A204.1 (cell line): ENCODE measurements at regions not wholly inside any gene's neighbourhood (a gene's known extent, or its start where the extent isn't known, plus 50 kb on each side); places are given as distances from the start of the nearest gene placed in this dataset.
"Not testable (repeated sequence)": the region's sequence is repeated elsewhere in the genome, so short reads cannot be mapped to it uniquely, and the experiment has no call there.

Experiments used
- FAIRE-seq: peaks from 2 replicates; lab custom pipeline; 2012; peaks lifted over from hg19 to GRCh38; lab: Jason Lieb, UNC

DNA sequence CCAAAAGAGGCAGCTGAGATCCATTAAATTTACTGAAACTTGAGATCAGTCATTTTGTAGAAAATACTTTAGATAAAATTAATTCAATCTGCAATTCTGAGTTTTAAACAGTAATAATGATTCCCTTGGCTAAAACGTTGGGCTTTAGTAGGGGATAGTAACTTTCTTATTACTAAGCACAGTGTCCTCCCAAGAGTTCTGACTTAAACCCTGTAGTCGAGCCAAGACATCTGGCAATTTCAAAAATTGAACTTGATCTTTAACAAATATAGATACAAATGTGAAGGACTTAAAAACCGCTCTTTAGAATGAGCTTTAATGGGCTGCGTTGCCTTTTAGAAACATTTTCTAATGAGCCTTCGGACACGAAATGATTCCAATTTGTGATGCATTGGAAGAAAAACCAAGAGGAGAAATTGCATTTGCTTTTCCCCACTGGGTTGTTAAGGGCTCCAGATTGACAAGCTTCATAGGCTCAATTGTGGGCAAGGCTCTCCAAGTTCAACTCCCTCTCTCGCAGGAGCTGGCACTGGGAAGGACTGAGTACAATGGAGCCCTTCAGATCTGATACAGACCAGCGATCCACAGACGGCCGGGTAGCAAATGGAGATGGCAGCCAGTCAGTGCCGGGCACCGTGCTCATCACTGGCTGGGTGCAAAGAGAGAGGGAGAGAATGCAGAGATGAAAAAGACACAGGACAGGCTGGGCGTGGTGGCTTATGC, 921.3 kb upstream of the AUTS2 start:
- no peak for FAIRE-seq

DNA sequence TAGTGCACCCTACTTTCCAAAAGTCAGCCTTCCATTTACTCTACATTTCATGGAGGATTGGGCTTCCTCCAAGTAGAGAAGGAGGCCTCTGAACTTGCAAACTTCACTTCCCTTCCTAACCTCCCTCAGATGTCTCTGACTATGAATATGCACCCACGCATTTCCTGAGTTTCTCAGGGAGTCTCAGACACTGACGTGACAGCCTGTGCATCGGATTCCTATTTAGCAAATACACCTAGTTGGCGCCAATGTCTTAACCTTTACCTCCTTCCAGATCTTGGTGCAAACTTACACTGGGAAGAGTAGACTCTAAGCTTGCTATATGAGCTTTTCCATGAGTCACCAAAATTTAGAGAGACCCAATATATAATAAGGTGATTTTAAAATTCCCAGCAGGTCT, 920.1 kb upstream of the AUTS2 start:
- no peak for FAIRE-seq

DNA sequence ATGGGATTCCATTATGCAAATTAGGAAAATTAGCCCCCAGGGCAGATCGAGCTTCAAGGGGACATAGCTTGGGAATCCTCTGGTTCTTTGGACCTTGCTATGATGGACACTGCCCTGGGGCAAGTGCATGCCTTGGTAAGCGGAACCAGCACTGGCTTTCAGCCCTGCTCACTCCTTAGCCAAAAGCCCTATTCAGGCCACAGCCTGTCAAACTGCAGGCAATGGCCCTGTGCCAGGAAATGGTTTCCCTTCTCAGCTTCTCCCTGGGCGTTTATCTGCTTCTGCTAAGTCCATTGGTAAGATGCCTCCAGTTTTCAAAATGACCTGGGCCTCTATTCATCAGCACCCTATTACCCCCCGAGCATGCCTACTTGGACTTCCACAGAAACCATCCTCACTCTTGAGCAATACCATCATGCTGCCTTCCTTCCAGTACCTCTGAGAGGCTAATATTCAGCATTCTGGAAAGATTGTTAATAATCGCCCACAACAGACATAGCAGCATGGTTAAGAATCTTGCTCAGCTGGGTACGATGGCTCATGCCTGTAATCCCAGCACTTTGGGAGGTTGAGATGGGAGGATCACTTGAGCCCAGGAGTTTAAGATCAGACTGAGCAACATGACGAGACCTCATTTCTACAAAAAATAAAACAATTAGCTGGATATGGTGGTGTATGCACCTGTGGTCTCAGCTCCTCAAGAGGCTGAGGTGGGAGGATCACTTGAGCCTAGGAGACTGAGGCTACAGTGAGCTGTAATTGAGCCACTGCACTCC, 918.6 kb upstream of the AUTS2 start:
- no peak for FAIRE-seq

DNA sequence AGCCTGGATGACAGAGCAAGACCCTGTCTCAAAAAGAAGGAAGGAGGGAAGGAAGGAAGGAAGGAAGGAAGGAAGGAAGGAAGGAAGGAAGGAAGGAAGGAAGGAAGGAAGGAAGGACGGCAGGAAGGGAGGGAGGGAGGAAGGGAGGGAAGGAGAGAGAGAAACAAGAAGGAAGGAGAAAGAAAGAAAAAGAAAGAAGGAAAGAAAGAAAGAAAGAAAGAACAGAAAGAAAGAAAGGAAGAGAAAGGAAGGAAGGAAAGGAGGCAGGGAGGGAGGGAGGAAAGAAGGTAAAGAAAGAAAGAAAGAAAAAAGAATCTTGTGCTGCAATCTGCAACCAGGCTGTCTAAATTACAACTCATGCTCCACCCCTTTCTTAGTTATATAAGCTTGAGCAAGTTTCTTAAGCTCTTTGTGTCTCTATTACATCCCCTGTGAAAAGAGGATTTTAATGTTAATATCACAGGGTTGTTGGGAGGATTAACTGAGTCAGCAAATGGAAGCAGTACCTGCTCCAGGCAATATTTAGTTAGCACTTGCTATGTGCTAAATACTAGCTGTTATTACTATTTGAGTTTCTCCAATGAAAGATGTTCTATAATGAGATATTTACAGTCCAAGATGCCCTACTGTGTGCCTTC, 917.9 kb upstream of the AUTS2 start:
- no peak for FAIRE-seq

DNA sequence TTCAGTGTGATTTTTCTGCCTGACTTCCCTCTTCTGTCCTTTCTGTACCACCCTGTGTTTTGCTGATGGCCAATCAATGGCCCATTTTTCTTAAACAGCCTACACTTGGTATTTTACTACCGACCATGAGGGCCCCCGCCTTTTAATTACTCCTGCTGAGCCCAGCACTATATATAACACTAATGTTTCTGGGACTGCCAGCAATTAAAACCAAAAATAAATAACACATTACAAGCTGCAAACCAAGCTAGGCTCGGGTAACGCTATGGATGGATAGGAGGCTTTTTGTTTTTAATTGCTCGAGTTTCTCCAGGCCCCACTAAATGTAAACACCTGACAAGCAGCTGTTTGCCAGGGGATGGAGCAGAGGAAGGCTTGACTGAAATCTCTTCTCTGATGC, 915.4 kb upstream of the AUTS2 start:
- FAIRE-seq, result no peak

DNA sequence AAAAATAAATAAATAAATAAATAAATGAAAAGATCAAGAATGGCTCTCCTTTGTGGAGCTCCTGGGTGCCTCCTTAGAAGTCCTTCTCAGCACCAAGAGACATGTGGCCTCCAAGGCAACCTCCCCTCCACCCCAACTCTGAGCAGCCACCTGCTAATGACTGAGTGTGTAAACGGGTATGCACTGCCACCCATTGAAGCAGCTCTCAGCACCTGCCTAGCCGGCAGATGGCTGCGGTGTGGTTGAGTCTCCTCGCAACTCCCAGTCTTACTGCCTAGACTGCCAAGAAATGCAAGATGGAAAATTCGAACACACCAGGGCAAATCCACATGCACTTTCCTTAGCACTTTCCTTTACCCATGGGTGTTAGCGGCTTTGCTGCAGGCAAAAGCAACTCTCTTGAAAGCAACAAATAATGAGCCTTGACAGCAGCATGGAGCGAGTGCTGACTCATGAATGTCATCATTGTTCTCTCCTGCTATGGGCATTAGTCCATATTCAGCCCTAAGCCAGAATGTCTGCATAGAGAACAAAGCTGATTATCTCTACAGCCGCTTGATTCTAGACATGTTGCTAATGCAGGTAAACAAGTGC, 913.9 kb upstream of the AUTS2 start:
- FAIRE-seq, result no peak

DNA sequence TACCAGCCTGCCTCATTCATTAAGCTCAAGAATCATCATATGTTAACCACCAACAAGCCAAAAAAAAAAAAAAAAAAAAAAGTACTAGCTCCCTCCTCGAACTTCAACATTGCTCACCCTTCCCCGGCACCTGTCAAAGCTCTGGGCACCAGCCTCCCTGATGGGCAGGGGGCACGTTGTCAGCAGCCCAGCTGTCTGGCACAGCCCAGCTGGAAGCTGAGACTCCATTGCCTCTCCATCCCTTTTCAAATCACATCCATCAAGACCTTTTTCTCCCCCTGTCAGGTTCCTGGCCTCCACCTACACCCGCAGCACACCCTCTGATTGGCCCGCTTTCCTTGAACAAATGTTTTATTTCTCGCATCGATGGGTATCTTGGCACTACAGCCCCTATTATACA, 913.3 kb upstream of the AUTS2 start:
- no peak for FAIRE-seq

DNA sequence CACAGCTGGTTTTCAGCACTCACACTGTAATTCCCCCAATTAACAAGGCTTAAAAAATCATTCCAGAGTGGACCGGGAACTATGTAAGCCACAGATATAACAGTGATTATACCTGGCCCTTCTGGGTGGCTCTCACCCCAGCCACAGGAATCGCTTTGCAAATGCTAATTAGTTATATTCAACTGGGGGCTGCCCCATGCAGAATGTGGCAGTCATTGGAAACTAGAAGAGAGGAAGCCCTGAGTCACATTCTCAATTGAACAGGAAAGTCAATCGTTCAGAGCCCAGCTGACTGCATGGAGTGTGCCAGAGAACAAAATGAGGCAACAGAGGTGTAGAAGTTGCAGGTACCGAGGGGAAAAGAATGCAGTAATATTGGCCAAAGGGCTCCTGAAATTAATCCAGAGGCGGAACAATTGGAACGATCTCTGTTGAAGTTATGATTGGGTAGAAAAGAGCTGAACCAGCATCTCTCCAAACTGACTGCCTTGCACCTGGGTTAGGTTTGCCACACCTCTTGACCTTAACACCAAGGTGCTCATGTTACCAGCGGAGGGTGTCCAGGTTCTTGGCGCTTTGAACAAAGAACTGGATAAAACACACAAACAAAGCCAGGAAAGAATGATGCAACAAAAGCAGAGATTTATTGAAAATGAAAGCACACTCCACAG, 909.7 kb upstream of the AUTS2 start:
- FAIRE-seq, result no peak

DNA sequence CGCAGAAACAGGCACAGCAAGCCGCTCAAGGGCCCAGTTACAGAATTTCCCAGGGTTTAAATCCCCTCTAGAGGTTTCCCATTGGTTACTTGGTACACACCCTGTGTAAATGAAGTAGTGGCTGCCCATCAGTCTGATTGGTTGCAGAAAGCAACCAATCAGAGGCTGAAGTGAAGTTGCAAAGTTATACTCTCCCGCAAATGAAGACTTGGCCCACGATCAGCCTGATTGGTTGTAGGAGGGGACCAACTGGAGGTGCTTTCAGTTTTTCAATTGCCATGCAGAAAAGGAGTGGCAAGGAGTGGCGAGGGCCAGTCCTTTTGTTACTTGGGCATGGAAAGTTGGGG, 909.2 kb upstream of the AUTS2 start:
- no peak for FAIRE-seq

DNA sequence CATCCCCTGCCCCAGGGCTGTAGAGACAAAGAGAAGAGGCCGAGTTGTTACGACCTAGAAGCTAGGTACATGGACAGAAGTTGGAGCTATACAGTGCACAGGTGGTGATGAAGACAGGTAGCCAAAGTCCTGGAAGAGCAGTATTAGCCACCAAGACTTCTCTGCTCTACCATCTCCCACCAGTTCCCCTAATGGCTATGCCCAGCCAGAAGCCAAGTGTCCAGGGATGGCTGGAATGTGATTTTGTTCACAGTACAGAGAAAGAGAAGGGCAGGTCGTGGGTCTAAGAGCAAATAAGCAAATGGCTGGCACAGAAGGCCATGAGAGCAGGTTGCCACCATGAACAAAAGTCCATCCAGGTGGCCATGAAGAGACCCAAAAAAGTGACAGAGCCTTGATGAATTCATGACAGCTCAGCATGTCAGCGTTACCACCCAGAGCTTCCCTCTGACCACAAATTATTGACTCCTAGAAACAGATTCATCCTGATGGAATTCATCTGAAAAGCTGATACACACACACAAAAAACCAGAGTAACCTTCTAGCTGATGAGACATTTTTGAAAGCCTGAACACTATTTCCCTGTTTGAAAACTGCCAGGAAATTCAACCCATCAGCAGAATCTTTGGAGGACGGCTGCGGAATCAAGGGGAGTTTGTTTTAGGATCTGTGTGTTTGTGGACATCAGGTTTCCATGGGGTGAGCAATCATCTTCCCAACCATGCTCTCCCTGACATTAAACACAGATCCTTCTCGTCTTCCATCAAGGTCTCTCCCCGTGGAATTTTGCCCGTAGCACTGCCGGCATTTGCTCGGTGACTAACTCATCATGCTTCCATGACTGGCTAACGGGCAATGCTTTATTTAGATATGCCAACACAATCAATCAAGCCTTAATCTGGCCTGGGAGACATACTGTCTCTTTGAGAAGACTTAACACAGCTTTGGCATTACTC, 906.7 kb upstream of the AUTS2 start:
- FAIRE-seq, result no peak

DNA sequence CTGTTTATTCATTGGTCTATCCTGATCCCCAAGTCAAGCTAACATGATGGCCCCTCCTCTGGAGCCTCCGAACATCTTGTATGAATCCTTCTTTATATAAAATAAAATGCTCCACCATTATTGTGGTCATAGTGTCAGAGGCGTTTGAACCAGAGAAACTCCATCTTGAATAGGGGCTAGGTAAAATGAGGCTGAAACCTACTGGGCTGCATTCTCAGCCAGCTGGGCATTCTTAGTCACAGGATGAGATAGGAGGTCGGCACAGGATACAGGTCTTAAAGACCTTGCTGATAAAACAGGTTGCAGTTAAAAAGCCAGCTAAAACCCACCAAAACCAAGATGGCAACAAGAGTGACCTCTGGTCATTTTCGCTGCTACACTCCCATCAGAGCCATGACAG, 905.8 kb upstream of the AUTS2 start:
- FAIRE-seq, result no peak

DNA sequence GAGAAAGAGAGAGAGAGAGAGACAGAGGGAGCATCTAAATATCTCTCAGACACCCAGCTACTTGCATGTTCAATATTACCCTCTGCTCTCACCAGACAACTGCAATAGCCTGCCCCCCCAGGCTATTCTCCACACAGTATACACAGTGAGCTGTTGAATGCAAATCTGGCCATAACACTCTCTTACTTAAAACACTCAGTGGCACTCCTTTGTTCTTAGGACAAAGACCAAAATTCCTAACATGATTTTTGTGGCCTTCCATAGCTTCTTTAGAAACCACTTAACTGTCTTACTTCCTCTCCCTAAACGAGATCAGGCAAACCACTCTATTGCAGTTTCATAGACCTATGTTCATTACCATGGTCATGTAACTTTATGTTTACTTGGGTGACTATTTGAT, 903.6 kb upstream of the AUTS2 start:
- FAIRE-seq, result no peak

DNA sequence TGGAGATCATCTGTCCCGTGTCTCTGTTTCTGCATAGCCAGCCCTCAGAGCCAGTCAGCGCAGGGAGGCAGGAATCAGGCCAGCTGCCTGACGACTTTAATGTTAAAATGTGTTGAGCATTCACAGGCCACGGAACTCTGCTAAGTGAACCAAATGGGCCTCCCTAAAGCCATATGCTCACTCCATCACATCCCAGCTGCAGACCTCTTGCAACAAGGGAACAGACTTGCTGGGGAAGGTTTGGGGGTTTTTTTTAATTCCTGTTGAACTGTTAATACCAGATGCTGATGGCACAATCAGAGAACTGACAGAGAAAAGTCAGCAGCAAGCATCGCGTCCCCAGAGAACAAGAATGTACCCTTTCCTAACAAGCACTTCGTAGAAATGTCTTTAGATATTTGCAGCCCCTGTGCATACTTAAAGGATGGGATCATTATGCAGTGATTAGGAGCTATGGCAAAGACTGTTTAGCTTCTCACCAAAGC, 900.4 kb upstream of the AUTS2 start:
- FAIRE-seq, result no peak

DNA sequence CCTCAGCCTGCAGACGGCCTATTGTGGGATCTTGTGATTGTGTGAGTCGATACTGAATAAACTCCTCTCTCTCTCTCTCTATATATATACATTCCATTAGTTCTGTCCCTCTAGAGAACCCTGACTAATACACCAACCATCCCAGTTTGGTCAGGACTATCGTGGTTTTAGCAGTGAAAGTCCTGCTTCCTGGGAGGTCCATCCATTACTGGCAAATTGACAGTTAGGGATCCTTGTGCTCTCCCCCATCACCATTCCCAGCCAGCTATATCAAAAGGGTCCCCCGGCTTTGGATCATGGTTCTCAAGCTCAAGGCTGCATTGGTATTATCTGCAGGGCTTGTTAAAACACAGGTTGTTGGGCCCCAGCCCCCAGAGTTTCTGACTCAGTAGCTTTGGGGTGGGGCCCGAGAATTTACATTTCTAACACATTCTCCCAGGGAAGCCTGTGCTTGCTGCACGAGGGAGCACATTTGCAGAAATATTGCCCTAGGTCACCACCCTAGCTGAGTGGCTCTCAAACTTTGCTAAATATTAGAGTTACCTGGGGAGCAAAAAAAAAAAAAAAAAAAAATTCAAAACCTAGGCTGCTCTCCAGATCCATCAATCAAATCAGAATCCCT, 899.1 kb upstream of the AUTS2 start:
- FAIRE-seq, result no peak

DNA sequence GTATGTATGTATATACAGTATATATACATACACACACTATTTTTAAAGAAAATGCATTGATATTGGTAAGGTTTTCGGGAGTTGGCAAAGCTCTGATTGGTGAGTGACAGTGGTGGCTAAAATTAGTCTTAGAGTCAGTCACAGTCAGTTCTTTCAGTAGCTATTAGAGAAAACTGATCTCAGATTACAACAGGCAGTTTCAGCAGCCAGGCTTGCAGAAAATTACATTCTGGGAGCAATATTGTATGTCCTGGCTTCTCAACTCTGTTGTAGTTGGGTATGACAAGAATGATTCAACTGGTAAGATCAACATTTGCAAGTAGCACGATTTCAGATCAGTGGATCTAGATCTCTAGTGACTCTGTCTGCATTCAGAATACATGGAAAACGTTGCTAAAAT, 897.9 kb upstream of the AUTS2 start:
- no peak for FAIRE-seq

DNA sequence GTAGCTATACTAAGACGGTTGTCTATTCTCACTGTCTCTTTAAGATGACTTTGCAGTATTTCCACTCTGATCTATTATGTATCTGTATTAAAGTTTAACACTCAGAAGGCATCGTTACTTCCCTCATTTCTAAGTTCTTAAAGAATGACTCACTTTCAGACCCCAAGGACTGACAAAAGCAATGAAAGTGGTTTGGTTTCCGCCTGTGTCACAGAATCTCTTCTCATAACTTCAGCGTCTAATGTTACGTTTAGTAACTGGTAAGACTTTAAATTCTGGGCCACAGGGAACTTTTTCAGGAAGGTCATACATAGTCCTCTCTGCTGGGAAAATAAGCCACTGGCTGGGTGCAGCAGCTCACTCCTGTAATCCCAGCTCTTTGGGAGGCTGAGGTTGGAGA, 892.0 kb upstream of the AUTS2 start:
- FAIRE-seq, result no peak

DNA sequence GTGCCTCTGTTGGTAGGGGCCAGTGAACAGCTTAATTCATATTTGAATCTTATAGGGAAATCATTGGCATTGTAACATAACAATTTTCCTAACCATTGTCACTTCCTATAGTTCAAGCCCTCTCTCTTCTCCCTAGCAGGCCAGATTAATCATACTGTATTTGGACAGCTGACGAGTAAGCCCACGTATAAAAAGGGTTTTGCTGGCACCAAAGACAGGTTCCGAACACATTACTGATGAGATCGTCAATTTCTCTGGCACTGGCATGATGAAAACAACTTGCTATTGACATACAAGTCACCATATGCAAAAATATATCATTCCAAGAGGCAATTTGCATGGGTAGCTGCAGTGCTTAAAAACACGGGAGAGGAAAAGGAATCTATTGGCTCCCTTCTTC, 891.1 kb upstream of the AUTS2 start:
- FAIRE-seq, result no peak

DNA sequence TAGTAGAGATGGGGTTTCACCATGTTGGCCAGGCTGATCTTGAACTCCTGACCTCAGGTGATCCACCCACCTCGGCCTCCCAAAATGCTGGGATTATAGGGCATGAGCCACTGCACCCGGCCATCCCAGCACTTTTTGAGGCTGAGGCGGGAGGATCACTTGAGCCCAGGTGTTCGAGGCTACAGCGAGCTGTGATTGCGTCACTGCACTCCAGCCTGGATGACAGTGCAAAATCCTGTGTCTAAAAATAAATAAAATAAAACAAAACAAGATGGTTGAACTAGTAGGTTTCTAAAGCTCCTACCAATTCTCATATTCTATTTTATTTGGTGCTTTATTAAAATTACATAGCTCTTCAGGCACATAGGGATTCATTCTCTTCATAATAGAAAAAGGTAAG, 890.3 kb upstream of the AUTS2 start:
- no peak for FAIRE-seq

DNA sequence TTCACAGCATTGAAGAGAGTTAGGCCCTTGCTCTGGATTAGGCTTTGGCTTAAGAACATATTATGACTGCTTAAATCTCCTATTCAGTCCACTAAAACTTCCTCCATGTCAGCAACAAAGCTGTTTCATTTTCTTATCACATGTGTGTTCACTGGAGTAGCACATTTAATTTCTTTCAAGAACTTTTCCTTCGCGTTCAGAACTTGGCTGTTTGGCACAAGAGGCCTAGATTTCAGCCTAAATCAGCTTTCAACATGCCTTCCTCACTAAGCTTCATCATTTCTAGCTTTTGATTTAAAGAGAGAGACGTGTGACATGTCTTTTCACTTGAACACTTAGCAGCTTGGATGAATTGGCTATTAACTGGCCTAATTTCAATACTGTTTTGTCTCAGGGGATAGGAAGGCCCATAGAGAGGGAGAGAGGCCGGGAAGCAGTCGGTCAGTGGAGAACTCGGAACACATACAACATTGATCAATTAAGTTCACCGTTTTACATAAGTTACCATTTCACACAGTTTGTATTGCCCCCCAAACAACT, 885.2 kb upstream of the AUTS2 start:
- FAIRE-seq, result no peak

DNA sequence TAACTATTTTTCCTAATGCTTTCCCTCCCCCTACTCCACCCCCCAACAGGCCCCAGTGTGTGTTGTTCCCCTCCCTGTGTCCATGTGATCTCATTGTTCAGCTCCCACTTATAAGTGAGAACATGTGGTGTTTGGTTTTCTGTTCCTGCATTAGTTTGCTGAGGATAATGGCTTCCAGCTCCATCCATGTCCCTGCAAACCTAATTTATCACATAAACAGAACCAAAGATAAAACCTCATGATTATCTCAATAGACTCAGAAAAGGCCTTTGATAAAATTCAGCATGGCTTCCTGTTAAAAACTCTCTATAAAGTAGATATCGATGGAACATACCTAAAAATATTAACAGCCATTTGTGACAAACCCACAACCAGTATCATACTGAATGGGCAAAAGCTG, 884.1 kb upstream of the AUTS2 start:
- not testable (repeated sequence) for FAIRE-seq

DNA sequence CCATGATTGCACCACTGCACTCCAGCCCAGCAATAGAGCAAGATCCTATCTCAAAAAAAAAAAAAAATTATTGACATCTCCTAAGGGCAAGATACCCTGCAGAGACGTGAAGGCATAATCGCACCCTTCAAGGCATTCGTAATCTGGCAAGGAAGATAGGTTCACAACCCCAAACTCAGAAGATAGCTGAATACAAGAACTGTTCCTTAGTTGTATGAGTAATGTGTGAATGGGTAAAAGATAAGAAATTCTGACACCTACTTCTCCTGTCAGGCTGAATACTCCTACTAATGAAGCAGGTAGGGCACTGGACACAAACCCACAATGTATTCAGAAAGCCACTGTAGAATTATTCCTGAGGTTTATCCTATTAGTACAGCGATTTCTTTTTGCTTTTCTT, 882.4 kb upstream of the AUTS2 start:
- FAIRE-seq, result no peak
